HG03135 (cell line): ENCODE measurements at regions not wholly inside any gene's neighbourhood (a gene's known extent, or its start where the extent isn't known, plus 50 kb on each side); places are given as distances from the start of the nearest gene placed in this dataset.

ENCODE experiments used
- ATAC-seq: cut with Tn5 transposase; IDR thresholded peaks from one replicate; pipeline ENCODE4 v1.9.1; 2021; ENCODE audit warnings: mild to moderate bottlenecking, moderate library complexity; ENCODE audit not compliant: unreplicated experiment

- ATAC-seq = no peak
These were observed 232.3 kb downstream of the SCG2 start for GRCh38 chr2:223369889-223370288.

- no peak for ATAC-seq
These were observed 218.8 kb downstream of the SCG2 start for GRCh38 chr2:223383315-223383714.

GRCh38 chr2:223386189-223386588 is 216.0 kb downstream of the SCG2 start:
- ATAC-seq = no peak

GRCh38 chr2:223386984-223387383 is 215.2 kb downstream of the SCG2 start:
- ATAC-seq = no peak

- ATAC-seq = no peak
These were observed 212.5 kb downstream of the SCG2 start for GRCh38 chr2:223389624-223390023.

- ATAC-seq = no peak
These were observed 205.2 kb downstream of the SCG2 start for GRCh38 chr2:223396993-223397392.

- no peak for ATAC-seq
These were observed 202.7 kb downstream of the SCG2 start for GRCh38 chr2:223399357-223399957.

GRCh38 chr2:223404616-223405015 is 197.5 kb downstream of the SCG2 start:
- no peak for ATAC-seq

- no peak for ATAC-seq
These were observed 187.5 kb downstream of the SCG2 start for GRCh38 chr2:223414646-223415045.

GRCh38 chr2:223415071-223415470 is 187.1 kb downstream of the SCG2 start:
- no peak for ATAC-seq

- no peak for ATAC-seq
These were observed 185.1 kb downstream of the SCG2 start for GRCh38 chr2:223416815-223417610.

GRCh38 chr2:223418131-223418530 is 184.0 kb downstream of the SCG2 start:
- ATAC-seq = no peak

GRCh38 chr2:223418604-223419199 is 183.5 kb downstream of the SCG2 start:
- no peak for ATAC-seq

- ATAC-seq = no peak
These were observed 182.1 kb downstream of the SCG2 start for GRCh38 chr2:223420048-223420447.

- ATAC-seq = no peak
These were observed 170.7 kb downstream of the SCG2 start for GRCh38 chr2:223431479-223431878.

- no peak for ATAC-seq
These were observed 168.7 kb downstream of the SCG2 start for GRCh38 chr2:223433461-223433860.

- no peak for ATAC-seq
These were observed 164.4 kb downstream of the SCG2 start for GRCh38 chr2:223437788-223438187.

- no peak for ATAC-seq
These were observed 163.0 kb downstream of the SCG2 start for GRCh38 chr2:223439184-223439583.

- no peak for ATAC-seq
These were observed 162.4 kb downstream of the SCG2 start for GRCh38 chr2:223439786-223440185.

GRCh38 chr2:223442847-223443246 is 159.3 kb downstream of the SCG2 start:
- no peak for ATAC-seq

- ATAC-seq = no peak
These were observed 151.9 kb downstream of the SCG2 start for GRCh38 chr2:223450246-223450645.

- no peak for ATAC-seq
These were observed 144.9 kb downstream of the SCG2 start for GRCh38 chr2:223457301-223457700.
